Lower leg skin (tissue), 4 donors: ENCODE measurements at regions not wholly inside any gene's neighbourhood (a gene's known extent, or its start where the extent isn't known, plus 50 kb on each side); places are given as distances from the start of the nearest gene placed in this dataset.
A peak's percentile ranks its signal among the peaks of the same experiment; 100 is the strongest.

Experiments used
- DNase-seq, 2 donors: peaks; one replicate each; pipeline ENCODE4 v3.0.0-alpha.2; 2019; ENCODE audit warnings: low spot score in 2 of 2
- H3K4me3 ChIP-seq: fragments of 200-600 bp; sonication (generic); 2 replicates; pipeline ENCODE4 v1.5.1; 2017; ENCODE audit warnings: mild to moderate bottlenecking, low read depth; ENCODE audit not compliant: poor library complexity, severe bottlenecking
- POLR2A ChIP-seq, 2 donors: fragments of 450-650 bp; IDR thresholded peaks; one replicate each; pipeline ENCODE4 v1.6.1; 2016 to 2017; ENCODE audit warnings: antibody characterized with exemption in 2 of 2, mild to moderate bottlenecking in 1 of 2, moderate library complexity in 1 of 2
- WGBS, 2 donors: methylation state at CpG; one replicate each; pipeline ENCODE4 v1.1.5; 2018; 5-methylcytosine and 5-hydroxymethylcytosine counted together
- intact Hi-C: fragments of 100-400 bp; cut with DNase I; formaldehyde crosslinking; loops from one replicate; pipeline ENCODE4 v1.15.0; 2023; ENCODE audit warnings: low total_unique reads
- TF ChIP-seq, protein P1 (sequence below), 3 donors: fragments of 450-650 bp; IDR thresholded peaks; one replicate each; pipeline ENCODE4 v1.5.1; 2016; ENCODE audit warnings: antibody characterized with exemption in 3 of 3, mild to moderate bottlenecking in 3 of 3, moderate library complexity in 2 of 3

DNA sequence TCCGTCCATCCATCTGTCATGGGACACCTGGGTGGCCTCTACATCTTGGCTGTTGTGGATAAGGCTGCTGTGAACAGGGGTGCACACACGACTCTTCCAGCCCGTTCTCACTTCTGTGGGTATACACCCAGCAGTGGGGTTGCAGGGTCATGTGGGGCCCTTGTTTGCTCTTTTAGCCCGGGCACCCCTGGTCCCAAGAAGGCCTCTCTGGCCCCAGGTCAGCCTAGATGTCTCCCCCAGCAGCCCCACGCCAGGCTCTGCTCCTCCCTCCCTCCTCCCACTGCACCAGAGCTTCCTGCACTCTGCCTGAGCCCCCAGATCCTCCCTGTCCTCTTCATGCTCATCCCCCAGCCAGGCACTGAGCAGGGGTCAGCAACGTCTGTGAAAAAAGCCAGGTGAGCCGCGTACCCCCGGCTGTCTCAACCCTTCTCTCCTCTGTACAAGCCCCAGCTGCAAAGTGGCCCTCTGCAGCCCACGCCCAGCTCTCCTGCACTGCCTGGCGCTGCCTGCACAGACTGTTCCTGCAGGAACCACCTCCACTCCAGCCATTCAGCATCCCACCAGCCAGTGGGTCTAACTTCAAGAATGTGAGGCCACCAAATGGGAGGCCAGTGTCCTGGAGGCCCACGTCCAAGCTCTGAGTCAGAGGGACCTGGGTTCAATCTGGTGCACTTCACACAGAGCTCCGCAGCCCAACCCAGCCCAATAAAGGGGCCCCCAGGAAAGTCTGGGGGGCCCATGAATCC lies 1508.9 kb downstream of the BRD1 start:
- intact Hi-C loops, result no loop called here
- 84 to 87% methylated on average over 12 to 13 of the region's 13 CpGs for WGBS, 2 donors
- no peak overlapping the region for H3K4me3 ChIP-seq
- TF ChIP-seq, protein P1, sequence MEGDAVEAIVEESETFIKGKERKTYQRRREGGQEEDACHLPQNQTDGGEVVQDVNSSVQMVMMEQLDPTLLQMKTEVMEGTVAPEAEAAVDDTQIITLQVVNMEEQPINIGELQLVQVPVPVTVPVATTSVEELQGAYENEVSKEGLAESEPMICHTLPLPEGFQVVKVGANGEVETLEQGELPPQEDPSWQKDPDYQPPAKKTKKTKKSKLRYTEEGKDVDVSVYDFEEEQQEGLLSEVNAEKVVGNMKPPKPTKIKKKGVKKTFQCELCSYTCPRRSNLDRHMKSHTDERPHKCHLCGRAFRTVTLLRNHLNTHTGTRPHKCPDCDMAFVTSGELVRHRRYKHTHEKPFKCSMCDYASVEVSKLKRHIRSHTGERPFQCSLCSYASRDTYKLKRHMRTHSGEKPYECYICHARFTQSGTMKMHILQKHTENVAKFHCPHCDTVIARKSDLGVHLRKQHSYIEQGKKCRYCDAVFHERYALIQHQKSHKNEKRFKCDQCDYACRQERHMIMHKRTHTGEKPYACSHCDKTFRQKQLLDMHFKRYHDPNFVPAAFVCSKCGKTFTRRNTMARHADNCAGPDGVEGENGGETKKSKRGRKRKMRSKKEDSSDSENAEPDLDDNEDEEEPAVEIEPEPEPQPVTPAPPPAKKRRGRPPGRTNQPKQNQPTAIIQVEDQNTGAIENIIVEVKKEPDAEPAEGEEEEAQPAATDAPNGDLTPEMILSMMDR (IDR thresholded peaks at IDR 0.05), result no peak
- no peak for TF ChIP-seq POLR2A (IDR thresholded peaks at IDR 0.05)
- DNase-seq, result peak in 1 of 2 donors; percentile 76

DNA sequence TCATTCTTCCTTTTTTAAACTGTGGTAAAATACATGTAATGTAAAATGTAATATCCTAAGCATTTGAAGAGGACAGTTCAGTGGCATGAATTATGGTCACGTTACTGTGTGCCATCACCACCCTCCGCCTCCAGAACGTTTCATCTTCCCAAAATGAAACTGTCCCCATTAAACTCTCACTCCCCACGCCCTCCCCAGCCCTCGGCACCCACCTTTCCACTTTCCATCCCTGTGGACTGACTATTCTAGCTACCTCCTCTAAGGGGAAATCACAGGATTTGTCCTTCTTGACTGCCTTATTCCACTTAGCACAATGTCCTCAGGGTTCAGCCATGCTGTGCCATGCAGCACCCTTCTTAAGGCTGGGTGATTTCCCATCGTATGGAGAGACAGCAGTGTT lies 1509.5 kb downstream of the BRD1 start:
- intact Hi-C loops, result no loop called here
- WGBS, 2 donors, result 75 to 77% methylated on average over 6 of the region's 6 CpGs
- TF ChIP-seq, protein P1 (IDR thresholded peaks at IDR 0.05), result no peak
- TF ChIP-seq POLR2A (IDR thresholded peaks at IDR 0.05), result no peak
- peak in 1 of 2 donors; percentile 71 for DNase-seq
- no peak overlapping the region for H3K4me3 ChIP-seq

DNA sequence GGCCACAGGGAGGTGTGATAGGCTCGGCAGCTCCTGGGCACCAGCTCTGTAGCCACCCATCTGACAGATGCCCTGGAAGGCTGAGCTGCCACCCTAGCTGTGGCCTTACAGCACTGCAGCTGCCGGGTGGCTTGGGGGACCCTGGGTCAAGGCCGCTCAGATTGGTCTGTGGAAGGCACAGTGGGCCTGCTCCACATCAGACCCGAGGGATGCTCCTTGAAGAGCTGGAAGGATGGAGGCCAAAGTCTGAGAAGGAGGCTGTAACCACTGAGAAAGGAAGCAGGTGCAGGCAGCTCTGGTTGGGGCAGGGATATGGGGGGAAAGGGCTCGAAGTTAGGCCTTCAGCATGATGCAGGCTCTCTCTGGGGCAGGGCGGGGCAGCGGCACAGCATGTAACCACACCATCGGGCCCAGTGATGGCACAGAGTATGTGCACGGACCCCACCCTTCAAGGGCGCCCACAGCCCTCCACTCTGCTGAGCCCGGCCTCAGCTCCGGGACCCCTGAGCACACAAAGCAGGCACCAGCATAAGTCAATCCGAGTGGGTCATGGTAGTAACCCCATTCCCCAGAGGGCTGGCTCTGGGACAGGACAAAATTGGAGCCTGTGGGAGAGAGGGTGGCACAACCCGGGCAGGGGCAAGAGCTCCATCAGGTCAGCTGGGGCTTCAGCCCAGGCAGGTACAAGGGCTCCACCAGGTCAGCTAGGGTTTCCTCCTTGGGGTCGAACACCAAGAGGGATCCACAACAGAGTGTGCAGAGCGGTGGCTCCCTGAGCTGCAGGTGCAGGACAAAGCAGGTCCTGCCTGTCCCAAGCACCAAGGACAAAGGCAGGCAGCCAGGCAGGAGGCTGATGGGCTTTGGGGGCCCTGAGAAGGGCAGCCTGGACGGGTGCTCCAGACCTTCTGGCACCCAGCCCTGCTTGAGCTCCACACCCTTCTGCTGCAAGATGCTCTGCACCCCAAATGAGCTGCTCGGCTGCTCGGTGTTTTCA lies 1511.1 kb downstream of the BRD1 start:
- TF ChIP-seq, protein P1 (IDR thresholded peaks at IDR 0.05), result no peak
- no peak for TF ChIP-seq POLR2A (IDR thresholded peaks at IDR 0.05)
- WGBS, 2 donors, result 81 to 84% methylated on average over 17 to 19 of the region's 19 CpGs
- peak in 1 of 2 donors; percentile 74 for DNase-seq
- intact Hi-C loops, result no loop called here
- H3K4me3 ChIP-seq, result no peak overlapping the region

DNA sequence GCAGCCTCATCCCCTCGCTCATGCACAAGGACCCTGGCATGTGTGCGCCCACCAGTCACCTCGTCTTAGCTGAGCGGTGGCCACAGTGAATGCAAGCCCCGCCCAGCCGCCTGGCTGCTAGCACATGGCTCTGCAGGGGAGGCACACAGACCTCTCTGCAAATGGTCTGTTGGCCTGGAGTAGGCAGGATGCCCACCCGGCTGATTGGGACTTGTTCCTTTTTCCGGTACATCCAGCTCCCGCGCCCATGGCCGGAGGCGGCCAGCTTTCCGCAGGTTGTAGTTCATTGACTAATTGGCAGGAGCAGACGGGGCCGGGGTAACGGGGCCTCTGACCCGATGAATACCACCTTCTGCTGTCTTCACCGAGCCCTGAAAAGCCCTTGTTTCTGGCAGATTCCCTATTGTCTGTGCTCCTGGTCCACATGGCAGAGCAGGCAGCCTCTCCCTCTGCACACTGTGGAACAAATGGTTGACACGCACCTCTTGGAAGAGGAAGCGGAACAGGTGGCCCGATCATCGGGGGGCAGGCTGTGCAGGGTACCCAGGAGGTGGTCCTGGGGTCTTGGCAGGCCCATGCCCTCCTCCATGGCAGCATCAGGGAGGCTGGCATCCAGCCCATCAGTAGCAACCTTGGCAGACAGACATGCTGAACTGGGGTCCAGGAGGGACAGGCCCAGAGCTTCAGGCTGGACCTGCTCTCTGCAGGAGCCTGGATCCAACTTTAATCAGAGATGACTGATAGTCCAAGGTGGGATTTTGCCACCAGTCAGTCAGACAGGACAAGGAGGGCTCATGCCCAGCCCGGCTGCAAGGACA lies 1512.0 kb downstream of the BRD1 start:
- intact Hi-C loops, result no loop called here
- peak in 1 of 2 donors; percentile 77 for DNase-seq
- 89 to 91% methylated on average over 22 to 23 of the region's 23 CpGs for WGBS, 2 donors
- H3K4me3 ChIP-seq, result no peak overlapping the region
- TF ChIP-seq, protein P1 (IDR thresholded peaks at IDR 0.05), result no peak
- TF ChIP-seq POLR2A (IDR thresholded peaks at IDR 0.05), result no peak

DNA sequence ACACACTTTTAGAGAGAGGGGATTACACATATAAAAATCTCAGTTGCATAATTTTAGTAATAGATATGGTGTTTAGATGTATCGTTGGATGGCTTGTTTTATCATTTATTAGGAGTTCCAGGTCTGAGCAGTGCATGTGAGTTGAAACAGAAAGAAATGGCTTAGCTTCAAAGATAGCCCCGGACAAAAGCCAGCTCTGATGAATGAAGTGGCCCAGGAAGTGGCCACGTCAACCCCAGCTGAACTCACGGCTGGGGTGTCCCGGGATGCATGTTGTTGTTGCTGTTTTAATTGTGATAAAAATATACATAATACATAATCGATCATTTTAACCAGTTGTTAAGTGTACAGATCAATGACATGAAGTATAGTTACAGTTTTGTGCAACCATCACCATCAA lies 1513.6 kb downstream of the BRD1 start:
- no peak overlapping the region for H3K4me3 ChIP-seq
- no peak for TF ChIP-seq POLR2A (IDR thresholded peaks at IDR 0.05)
- TF ChIP-seq, protein P1 (IDR thresholded peaks at IDR 0.05), result no peak
- DNase-seq, result peak in 1 of 2 donors; percentile 53
- intact Hi-C loops, result no loop called here
- 57 to 61% methylated on average over 6 of the region's 6 CpGs for WGBS, 2 donors
